Ishikawa (cell line): ENCODE measurements at regions not wholly inside any gene's neighbourhood (a gene's known extent, or its start where the extent isn't known, plus 50 kb on each side); places are given as distances from the start of the nearest gene placed in this dataset.

Source experiments
- CEBPB ChIP-seq: IDR thresholded peaks from 2 replicates; pipeline ENCODE4 v1.6.1; 2012
- CREB1 ChIP-seq: IDR thresholded peaks from 2 replicates; pipeline ENCODE4 v1.6.1; 2012; ENCODE audit warnings: low read depth
- EGR1 ChIP-seq: IDR thresholded peaks from 2 replicates; pipeline ENCODE4 v1.6.1; 2012
- EP300 ChIP-seq: IDR thresholded peaks from 2 replicates; pipeline ENCODE4 v1.6.1; 2012; ENCODE audit warnings: borderline replicate concordance
- FOXM1 ChIP-seq: IDR thresholded peaks from 2 replicates; pipeline ENCODE4 v1.6.1; 2012; ENCODE audit warnings: low read depth, borderline replicate concordance
- NFIC ChIP-seq: IDR thresholded peaks from 2 replicates; pipeline ENCODE4 v1.6.1; 2012
- RAD21 ChIP-seq: IDR thresholded peaks from 2 replicates; pipeline ENCODE4 v1.6.1; 2012; ENCODE audit warnings: low read depth
- TAF1 ChIP-seq: IDR thresholded peaks from 2 replicates; pipeline ENCODE4 v1.6.1; 2012; ENCODE audit warnings: low read depth, mild to moderate bottlenecking
- TCF12 ChIP-seq: IDR thresholded peaks from 2 replicates; pipeline ENCODE4 v1.6.1; 2012; ENCODE audit warnings: low read depth
- TEAD4 ChIP-seq: IDR thresholded peaks from 2 replicates; pipeline ENCODE4 v1.6.1; 2012
- YY1 ChIP-seq: IDR thresholded peaks from 2 replicates; pipeline ENCODE4 v1.6.1; 2012; ENCODE audit warnings: low read depth
- ZBTB7A ChIP-seq: IDR thresholded peaks from 2 replicates; pipeline ENCODE4 v1.6.1; 2012; ENCODE audit warnings: low read depth
- TF ChIP-seq, protein P1 (sequence below): IDR thresholded peaks from 2 replicates; pipeline ENCODE4 v1.6.1; 2012; ENCODE audit warnings: low read depth, mild to moderate bottlenecking
- TF ChIP-seq, protein P2 (sequence below): IDR thresholded peaks from 2 replicates; pipeline ENCODE4 v1.6.1; 2012
- TF ChIP-seq, protein P3 (sequence below): IDR thresholded peaks from 2 replicates; pipeline ENCODE4 v1.6.1; 2012

DNA sequence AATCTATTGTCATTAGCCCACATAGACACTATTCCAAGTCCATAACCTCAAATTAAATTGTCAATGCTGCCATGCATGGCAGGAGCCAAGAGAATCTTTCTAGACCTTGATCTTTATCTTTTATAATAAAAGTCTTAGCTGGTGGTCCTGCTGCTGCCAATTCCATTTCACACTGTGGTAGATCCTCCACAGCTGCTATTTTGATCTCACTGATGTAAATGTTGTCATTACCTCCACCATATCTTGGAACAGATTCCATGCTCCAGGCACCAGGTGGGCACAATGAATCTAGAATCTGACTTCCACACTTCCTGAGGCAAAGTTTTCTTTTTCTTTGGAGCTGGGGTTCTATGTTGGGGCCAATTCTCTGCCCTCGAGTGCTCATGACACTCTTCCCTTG, 161.2 kb downstream of the TMTC3 start:
- TF ChIP-seq, protein P1, sequence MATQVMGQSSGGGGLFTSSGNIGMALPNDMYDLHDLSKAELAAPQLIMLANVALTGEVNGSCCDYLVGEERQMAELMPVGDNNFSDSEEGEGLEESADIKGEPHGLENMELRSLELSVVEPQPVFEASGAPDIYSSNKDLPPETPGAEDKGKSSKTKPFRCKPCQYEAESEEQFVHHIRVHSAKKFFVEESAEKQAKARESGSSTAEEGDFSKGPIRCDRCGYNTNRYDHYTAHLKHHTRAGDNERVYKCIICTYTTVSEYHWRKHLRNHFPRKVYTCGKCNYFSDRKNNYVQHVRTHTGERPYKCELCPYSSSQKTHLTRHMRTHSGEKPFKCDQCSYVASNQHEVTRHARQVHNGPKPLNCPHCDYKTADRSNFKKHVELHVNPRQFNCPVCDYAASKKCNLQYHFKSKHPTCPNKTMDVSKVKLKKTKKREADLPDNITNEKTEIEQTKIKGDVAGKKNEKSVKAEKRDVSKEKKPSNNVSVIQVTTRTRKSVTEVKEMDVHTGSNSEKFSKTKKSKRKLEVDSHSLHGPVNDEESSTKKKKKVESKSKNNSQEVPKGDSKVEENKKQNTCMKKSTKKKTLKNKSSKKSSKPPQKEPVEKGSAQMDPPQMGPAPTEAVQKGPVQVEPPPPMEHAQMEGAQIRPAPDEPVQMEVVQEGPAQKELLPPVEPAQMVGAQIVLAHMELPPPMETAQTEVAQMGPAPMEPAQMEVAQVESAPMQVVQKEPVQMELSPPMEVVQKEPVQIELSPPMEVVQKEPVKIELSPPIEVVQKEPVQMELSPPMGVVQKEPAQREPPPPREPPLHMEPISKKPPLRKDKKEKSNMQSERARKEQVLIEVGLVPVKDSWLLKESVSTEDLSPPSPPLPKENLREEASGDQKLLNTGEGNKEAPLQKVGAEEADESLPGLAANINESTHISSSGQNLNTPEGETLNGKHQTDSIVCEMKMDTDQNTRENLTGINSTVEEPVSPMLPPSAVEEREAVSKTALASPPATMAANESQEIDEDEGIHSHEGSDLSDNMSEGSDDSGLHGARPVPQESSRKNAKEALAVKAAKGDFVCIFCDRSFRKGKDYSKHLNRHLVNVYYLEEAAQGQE = no peak
- TF ChIP-seq TEAD4 (no peak), EGR1 (no peak), YY1 (no peak), FOXM1 (no peak)
- TF ChIP-seq, protein P2, sequence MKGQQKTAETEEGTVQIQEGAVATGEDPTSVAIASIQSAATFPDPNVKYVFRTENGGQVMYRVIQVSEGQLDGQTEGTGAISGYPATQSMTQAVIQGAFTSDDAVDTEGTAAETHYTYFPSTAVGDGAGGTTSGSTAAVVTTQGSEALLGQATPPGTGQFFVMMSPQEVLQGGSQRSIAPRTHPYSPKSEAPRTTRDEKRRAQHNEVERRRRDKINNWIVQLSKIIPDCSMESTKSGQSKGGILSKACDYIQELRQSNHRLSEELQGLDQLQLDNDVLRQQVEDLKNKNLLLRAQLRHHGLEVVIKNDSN = no peak
- TF ChIP-seq, protein P3, sequence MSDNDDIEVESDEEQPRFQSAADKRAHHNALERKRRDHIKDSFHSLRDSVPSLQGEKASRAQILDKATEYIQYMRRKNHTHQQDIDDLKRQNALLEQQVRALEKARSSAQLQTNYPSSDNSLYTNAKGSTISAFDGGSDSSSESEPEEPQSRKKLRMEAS = no peak

DNA sequence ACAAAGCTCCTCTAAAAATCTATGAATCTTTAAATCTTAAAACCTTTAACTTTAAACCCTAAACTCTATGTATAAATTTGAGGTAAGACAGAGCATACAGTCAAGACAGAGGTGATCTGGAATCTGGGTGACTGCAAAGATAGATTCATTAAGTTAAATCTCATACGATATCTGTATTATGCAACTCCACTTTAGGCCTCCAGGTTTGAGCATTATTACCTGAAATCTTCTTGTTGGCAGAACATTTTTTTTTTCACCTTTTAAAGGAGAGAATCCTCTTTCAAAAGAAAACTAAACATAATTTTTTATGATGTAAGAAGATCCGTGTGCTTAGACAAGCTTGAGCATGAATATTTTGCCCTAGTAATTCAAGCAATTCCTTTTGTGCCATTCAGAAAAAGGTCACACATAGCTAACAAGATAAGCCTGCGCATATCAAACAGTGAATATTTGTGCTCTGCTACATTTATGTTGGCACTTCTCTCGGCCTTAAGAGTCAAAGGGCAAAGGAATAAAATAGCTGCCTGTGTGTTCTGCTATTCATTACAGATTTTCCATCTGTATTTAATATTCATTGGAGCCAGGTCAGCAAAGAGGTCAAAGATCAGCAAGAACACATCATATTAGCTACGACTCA, 163.3 kb downstream of the TMTC3 start:
- TF ChIP-seq CREB1 (no peak), TCF12 (no peak), FOXM1 (no peak), CEBPB (no peak), EGR1 (no peak), TEAD4 (no peak), ZBTB7A (no peak), TAF1 (no peak), NFIC (no peak), RAD21 (no peak), YY1 (no peak)
- TF ChIP-seq, protein P3 = no peak
- TF ChIP-seq, protein P1 = no peak
- TF ChIP-seq, protein P2 = no peak

DNA sequence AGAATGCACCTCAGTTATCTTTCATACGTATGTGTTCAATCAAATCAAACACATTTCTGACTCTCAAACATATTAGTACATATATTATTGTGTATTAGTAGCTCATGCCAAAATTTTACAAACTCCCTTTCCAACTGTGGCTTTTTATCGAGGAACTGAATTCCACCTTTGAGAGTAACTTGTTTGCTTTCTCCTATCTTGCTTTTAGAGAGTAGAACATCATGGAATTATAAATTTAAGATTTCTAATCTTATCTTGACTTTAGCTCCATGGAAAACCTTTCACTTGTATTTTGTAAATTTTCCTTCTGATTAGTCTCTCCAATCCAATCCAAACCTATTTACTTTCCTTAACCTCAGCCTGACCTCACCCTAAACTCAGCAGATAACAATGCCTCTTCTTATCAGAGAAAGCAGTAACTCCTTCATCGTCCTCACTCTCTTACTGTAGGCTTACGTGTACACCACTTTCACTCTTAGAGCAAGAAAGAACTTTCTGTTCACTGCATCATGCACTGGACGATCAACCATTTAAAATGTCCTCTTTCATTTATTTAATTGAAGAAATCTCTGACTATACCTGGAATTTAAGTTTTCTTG, 164.5 kb downstream of the TMTC3 start:
- TF ChIP-seq ZBTB7A = no peak
- TF ChIP-seq, protein P3 = no peak

DNA sequence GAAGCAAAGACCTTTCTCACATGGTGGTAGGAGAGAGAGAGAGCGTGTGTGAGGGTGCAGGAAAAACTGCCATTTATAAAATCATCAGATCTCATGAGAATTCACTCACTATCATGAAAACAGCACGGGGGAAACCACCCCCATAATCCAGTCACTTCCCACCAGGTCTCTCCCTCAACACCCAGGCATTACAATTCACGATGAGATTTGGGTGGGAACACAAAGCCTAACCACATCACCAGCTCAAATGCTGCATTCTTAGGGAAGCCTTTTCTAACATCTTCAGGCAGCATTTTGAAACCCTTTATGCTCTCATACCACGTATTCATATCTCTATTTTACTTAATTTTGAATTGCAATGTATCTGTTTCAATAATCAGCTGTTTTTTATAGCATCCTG, 165.9 kb downstream of the TMTC3 start:
- TF ChIP-seq, protein P1 = no peak
- TF ChIP-seq FOXM1 (no peak), NFIC (no peak), TEAD4 (no peak), YY1 (no peak), TCF12 (no peak), CREB1 (no peak), RAD21 (no peak), EGR1 (no peak), EP300 (no peak), TAF1 (no peak), CEBPB (no peak)
- TF ChIP-seq, protein P2 = no peak
